Neural cell (in vitro differentiated cells): ENCODE measurements at regions not wholly inside any gene's neighbourhood (a gene's known extent, or its start where the extent isn't known, plus 50 kb on each side); places are given as distances from the start of the nearest gene placed in this dataset.

Experiments used
- CTCF ChIP-seq: fragments of 450-650 bp; IDR thresholded peaks from 2 replicates; pipeline ENCODE4 v1.5.1; 2014; ENCODE audit warnings: antibody characterized with exemption, mild to moderate bottlenecking, moderate library complexity; ENCODE audit not compliant: poor library complexity, severe bottlenecking
- EP300 ChIP-seq: fragments of 450-650 bp; conservative IDR thresholded peaks from 2 replicates; pipeline ENCODE4 v1.6.1; 2014; ENCODE audit warnings: antibody characterized with exemption, mild to moderate bottlenecking, moderate library complexity; ENCODE audit not compliant: poor library complexity, severe bottlenecking
- EZH2 ChIP-seq: fragments of 200-600, 300-800 bp; shearing (Covaris generic), sonication (generic); IDR thresholded peaks from 2 replicates; pipeline ENCODE4 v1.6.1; 2014; ENCODE audit warnings: antibody characterized with exemption, low read length, borderline replicate concordance, mild to moderate bottlenecking; ENCODE audit not compliant: insufficient read depth, poor library complexity, severe bottlenecking
- MXI1 ChIP-seq: fragments of 450-650 bp; conservative IDR thresholded peaks from 2 replicates; pipeline ENCODE4 v1.6.1; 2014; ENCODE audit warnings: antibody characterized with exemption, mild to moderate bottlenecking; ENCODE audit not compliant: poor library complexity, severe bottlenecking
- POLR2AphosphoS5 ChIP-seq: IDR thresholded peaks from 2 replicates; pipeline ENCODE4 v1.6.1; 2012
- SMC3 ChIP-seq: fragments of 450-650 bp; conservative IDR thresholded peaks from 2 replicates; pipeline ENCODE4 v1.6.1; 2014; ENCODE audit warnings: antibody characterized with exemption, mild to moderate bottlenecking, moderate library complexity; ENCODE audit not compliant: poor library complexity
- TAF1 ChIP-seq: IDR thresholded peaks from 2 replicates; pipeline ENCODE4 v1.6.1; 2012; ENCODE audit warnings: low read depth
- TF ChIP-seq, protein P1 (sequence below): IDR thresholded peaks from 2 replicates; pipeline ENCODE4 v1.6.1; 2012; ENCODE audit warnings: borderline replicate concordance

- TF ChIP-seq POLR2AphosphoS5 (no peak), EP300 (no peak), CTCF (no peak), EZH2 (no peak), TAF1 (no peak), SMC3 (no peak), MXI1 (no peak)
- TF ChIP-seq, protein P1, sequence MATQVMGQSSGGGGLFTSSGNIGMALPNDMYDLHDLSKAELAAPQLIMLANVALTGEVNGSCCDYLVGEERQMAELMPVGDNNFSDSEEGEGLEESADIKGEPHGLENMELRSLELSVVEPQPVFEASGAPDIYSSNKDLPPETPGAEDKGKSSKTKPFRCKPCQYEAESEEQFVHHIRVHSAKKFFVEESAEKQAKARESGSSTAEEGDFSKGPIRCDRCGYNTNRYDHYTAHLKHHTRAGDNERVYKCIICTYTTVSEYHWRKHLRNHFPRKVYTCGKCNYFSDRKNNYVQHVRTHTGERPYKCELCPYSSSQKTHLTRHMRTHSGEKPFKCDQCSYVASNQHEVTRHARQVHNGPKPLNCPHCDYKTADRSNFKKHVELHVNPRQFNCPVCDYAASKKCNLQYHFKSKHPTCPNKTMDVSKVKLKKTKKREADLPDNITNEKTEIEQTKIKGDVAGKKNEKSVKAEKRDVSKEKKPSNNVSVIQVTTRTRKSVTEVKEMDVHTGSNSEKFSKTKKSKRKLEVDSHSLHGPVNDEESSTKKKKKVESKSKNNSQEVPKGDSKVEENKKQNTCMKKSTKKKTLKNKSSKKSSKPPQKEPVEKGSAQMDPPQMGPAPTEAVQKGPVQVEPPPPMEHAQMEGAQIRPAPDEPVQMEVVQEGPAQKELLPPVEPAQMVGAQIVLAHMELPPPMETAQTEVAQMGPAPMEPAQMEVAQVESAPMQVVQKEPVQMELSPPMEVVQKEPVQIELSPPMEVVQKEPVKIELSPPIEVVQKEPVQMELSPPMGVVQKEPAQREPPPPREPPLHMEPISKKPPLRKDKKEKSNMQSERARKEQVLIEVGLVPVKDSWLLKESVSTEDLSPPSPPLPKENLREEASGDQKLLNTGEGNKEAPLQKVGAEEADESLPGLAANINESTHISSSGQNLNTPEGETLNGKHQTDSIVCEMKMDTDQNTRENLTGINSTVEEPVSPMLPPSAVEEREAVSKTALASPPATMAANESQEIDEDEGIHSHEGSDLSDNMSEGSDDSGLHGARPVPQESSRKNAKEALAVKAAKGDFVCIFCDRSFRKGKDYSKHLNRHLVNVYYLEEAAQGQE, result no peak
Observed at GRCh38 chr12:91418221-91419090, 235.8 kb upstream of the DCN start.
